H1 (cell line): ENCODE measurements at regions not wholly inside any gene's neighbourhood (a gene's known extent, or its start where the extent isn't known, plus 50 kb on each side); places are given as distances from the start of the nearest gene placed in this dataset.

Experiments used
- CTCF ChIA-PET: fragments of 300-600 bp; sonication (Branson Sonifier 250); formaldehyde crosslinking; loops from one replicate; lab custom pipeline; 2021; ENCODE audit not compliant: partially characterized antibody; lab: Charles Lee
- POLR2A ChIA-PET: fragments of 300-600 bp; sonication (Branson Sonifier 250); formaldehyde crosslinking; loops from one replicate; lab custom pipeline; 2021; ENCODE audit warnings: inconsistent platforms; ENCODE audit not compliant: partially characterized antibody; lab: Charles Lee
- DNase-seq, 2 experiments: peaks; one replicate each; pipeline versions ENCODE4 v3.0.0 to v3.0.0-alpha.2; 2010 to 2022; ENCODE audit warnings: low spot score in 2 of 2, low read depth in 1 of 2, mixed read lengths in 1 of 2
- FAIRE-seq: peaks from 2 replicates; lab custom pipeline; 2011; peaks lifted over from hg19 to GRCh38; lab: Jason Lieb, UNC
- H2AFZ ChIP-seq: 2 replicates; pipeline ENCODE4 v1.8.1; 2012; ENCODE audit warnings: low read length, inconsistent platforms
- H2AK5ac ChIP-seq: 2 replicates; pipeline ENCODE4 v1.6.1; 2013; ENCODE audit warnings: low read depth, low read length
- H2BK120ac ChIP-seq: replicated peaks from 2 replicates; pipeline ENCODE3; 2013; ENCODE audit warnings: low read depth, low read length, inconsistent platforms
- H2BK12ac ChIP-seq: 2 replicates; pipeline ENCODE4 v1.6.1; 2013; ENCODE audit warnings: low read depth, low read length
- H2BK15ac ChIP-seq: 2 replicates; pipeline ENCODE4 v1.6.1; 2013; ENCODE audit warnings: low read length
- H2BK20ac ChIP-seq: 2 replicates; pipeline ENCODE4 v1.6.1; 2013; ENCODE audit warnings: low read length
- H2BK5ac ChIP-seq: 2 replicates; pipeline ENCODE4 v1.6.1; 2013; ENCODE audit warnings: low read depth, low read length
- H3K14ac ChIP-seq: 2 replicates; pipeline ENCODE4 v1.6.1; 2013; ENCODE audit warnings: inconsistent platforms; ENCODE audit not compliant: insufficient read length
- H3K18ac ChIP-seq: 2 replicates; pipeline ENCODE4 v1.6.1; 2013; ENCODE audit warnings: low read length; ENCODE audit errors: extremely low read depth
- H3K23ac ChIP-seq: 2 replicates; pipeline ENCODE4 v1.6.1; 2013; ENCODE audit warnings: inconsistent platforms; ENCODE audit not compliant: insufficient read length
- H3K23me2 ChIP-seq: 2 replicates; pipeline ENCODE4 v1.6.1; 2013; ENCODE audit warnings: low read depth, low read length
- H3K27ac ChIP-seq: 2 replicates; pipeline ENCODE4 v1.6.1; 2011; ENCODE audit warnings: low read depth, low read length, inconsistent platforms
- H3K27me3 ChIP-seq, 4 experiments: replicated peaks in 1 of 4; 1 replicate in 1 of 4; 2 replicates in 3 of 4; pipeline versions ENCODE4 v1.6.1 to v1.8.1; 2011 to 2013; ENCODE audit warnings: low read length in 3 of 4, mild to moderate bottlenecking in 3 of 4, inconsistent platforms in 2 of 4, mixed read lengths in 2 of 4, moderate library complexity in 1 of 4; ENCODE audit not compliant: control insufficient read depth in 3 of 4, insufficient read depth in 3 of 4; ENCODE audit errors: extremely low read depth in 1 of 4
- H3K36me3 ChIP-seq, 4 experiments: 2 replicates each; pipeline versions ENCODE4 v1.6.1 to v1.8.1; 2011 to 2013; ENCODE audit warnings: mild to moderate bottlenecking in 4 of 4, low read length in 3 of 4, moderate library complexity in 2 of 4, control low read depth in 1 of 4, inconsistent platforms in 1 of 4; ENCODE audit not compliant: insufficient read depth in 4 of 4, control insufficient read depth in 2 of 4
- H3K4ac ChIP-seq: replicated peaks from 2 replicates; pipeline ENCODE3; 2013; ENCODE audit warnings: low read length, low read depth, mixed read lengths, inconsistent platforms; ENCODE audit not compliant: insufficient read length
- H3K4me1 ChIP-seq, 4 experiments: replicated peaks in 1 of 4; 1 replicate in 1 of 4; 2 replicates in 3 of 4; pipeline versions ENCODE4 v1.6.1 to v1.8.1; 2011 to 2013; ENCODE audit warnings: low read length in 3 of 4, inconsistent platforms in 2 of 4, mixed read lengths in 1 of 4; ENCODE audit not compliant: insufficient read depth in 4 of 4, control insufficient read depth in 3 of 4
- H3K4me2 ChIP-seq, 2 experiments: 2 replicates each; pipeline versions ENCODE4 v1.6.1 to v1.8.1; 2011 to 2013; ENCODE audit warnings: low read depth in 2 of 2, low read length in 2 of 2, control low read depth in 1 of 2, inconsistent platforms in 1 of 2, mild to moderate bottlenecking in 1 of 2; ENCODE audit not compliant: insufficient read depth in 1 of 2
- H3K4me3 ChIP-seq, 4 experiments: fragments of 200-600, 300-600 bp in 1 of 4; sonication (generic), shearing (Covaris generic), sonication (Bioruptor Twin) in 1 of 4; 2 replicates each; pipeline versions ENCODE4 v1.5.1 to v1.8.1; 2011 to 2016; ENCODE audit warnings: low read length in 4 of 4, low read depth in 3 of 4, control low read depth in 2 of 4, inconsistent platforms in 2 of 4, mild to moderate bottlenecking in 2 of 4, mixed read lengths in 1 of 4, moderate library complexity in 1 of 4; ENCODE audit not compliant: insufficient read depth in 2 of 4; ENCODE audit errors: extremely low read depth in 1 of 4
- H3K56ac ChIP-seq: replicated peaks from 2 replicates; pipeline ENCODE3; 2013; ENCODE audit warnings: low read depth, mild to moderate bottlenecking, mixed read lengths, low read length, inconsistent platforms; ENCODE audit not compliant: insufficient read length
- H3K79me1 ChIP-seq: 2 replicates; pipeline ENCODE4 v1.6.1; 2013; ENCODE audit warnings: low read depth, low read length, control low read depth
- H3K79me2 ChIP-seq, 2 experiments: 2 replicates each; pipeline versions ENCODE4 v1.6.1 to v1.8.1; 2012 to 2013; ENCODE audit warnings: low read length in 2 of 2, mild to moderate bottlenecking in 2 of 2, inconsistent platforms in 1 of 2; ENCODE audit not compliant: insufficient read depth in 2 of 2, control insufficient read depth in 1 of 2
- H3K9ac ChIP-seq, 4 experiments: replicated peaks in 1 of 4; 1 replicate in 1 of 4; 2 replicates in 3 of 4; pipeline versions ENCODE4 v1.6.1 to v1.8.1; 2011 to 2013; ENCODE audit warnings: low read depth in 3 of 4, low read length in 3 of 4, control low read depth in 2 of 4, mild to moderate bottlenecking in 2 of 4, moderate library complexity in 2 of 4, inconsistent platforms in 1 of 4; ENCODE audit errors: extremely low read depth in 1 of 4
- H3K9me3 ChIP-seq, 2 experiments: 2 replicates each; pipeline versions ENCODE4 v1.6.1 to v1.8.1; 2012 to 2013; ENCODE audit warnings: mild to moderate bottlenecking in 2 of 2, moderate library complexity in 2 of 2, control low read depth in 1 of 2, inconsistent platforms in 1 of 2, low read depth in 1 of 2, low read length in 1 of 2, mixed read lengths in 1 of 2; ENCODE audit not compliant: insufficient read depth in 2 of 2
- H4K20me1 ChIP-seq, 2 experiments: replicated peaks in 1 of 2; 2 replicates each; pipeline versions ENCODE3 to v1.8.1; 2011 to 2013; ENCODE audit warnings: inconsistent platforms in 2 of 2, low read length in 2 of 2, mild to moderate bottlenecking in 1 of 2; ENCODE audit not compliant: insufficient read depth in 2 of 2, control insufficient read depth in 1 of 2
- H4K5ac ChIP-seq: 2 replicates; pipeline ENCODE4 v1.6.1; 2013; ENCODE audit warnings: low read length, low read depth, mixed read lengths, inconsistent platforms; ENCODE audit not compliant: insufficient read length
- H4K8ac ChIP-seq: 2 replicates; pipeline ENCODE4 v1.8.0; 2013; ENCODE audit warnings: mild to moderate bottlenecking, moderate library complexity, low read length, inconsistent platforms; ENCODE audit not compliant: insufficient read depth; ENCODE audit errors: extremely low read depth
- H4K91ac ChIP-seq: replicated peaks from 2 replicates; pipeline ENCODE3; 2013; ENCODE audit warnings: low read length, mixed read lengths, inconsistent platforms; ENCODE audit not compliant: insufficient read length
- CHD2 ChIP-seq: IDR thresholded peaks from 2 replicates; pipeline ENCODE4 v1.6.1; 2012; ENCODE audit warnings: low read length, improper control_type of control experiment
- HDAC2 ChIP-seq, 2 experiments: fragments of 300-600 bp in 1 of 2; sonication (generic) in 1 of 2; IDR thresholded peaks; 2 replicates each; pipeline ENCODE4 v1.6.1; 2011 to 2012; ENCODE audit warnings: low read depth in 2 of 2, low read length in 2 of 2, mild to moderate bottlenecking in 2 of 2, moderate library complexity in 2 of 2, borderline replicate concordance in 1 of 2, inconsistent platforms in 1 of 2
- WGBS, 2 experiments: shearing (Covaris generic) in 1 of 2; methylation state at CpG; one replicate each; pipeline versions ENCODE4 v1.1.6 to v1.1.7; 2013 to 2015; ENCODE audit warnings: low lambda C conversion rate in 2 of 2, mixed read lengths in 2 of 2, inconsistent platforms in 1 of 2, low coverage in 1 of 2, missing lambda C conversion rate in 1 of 2; ENCODE audit not compliant: insufficient replicate concordance in 2 of 2, insufficient coverage in 1 of 2, insufficient read length in 1 of 2; ENCODE audit errors: extremely low coverage in 1 of 2, missing lambda C conversion rate in 1 of 2; 5-methylcytosine and 5-hydroxymethylcytosine counted together
- TF ChIP-seq, protein P1 (sequence below), 3 experiments: IDR thresholded peaks; 1 replicate in 2 of 3; 2 replicates in 1 of 3; pipeline versions ENCODE4 v1.5.1 to v1.6.1; 2011; ENCODE audit warnings: low read length in 3 of 3, mild to moderate bottlenecking in 3 of 3, inconsistent platforms in 2 of 3, low read depth in 1 of 3, moderate library complexity in 1 of 3; ENCODE audit not compliant: insufficient read depth in 1 of 3; ENCODE audit errors: control extremely low read depth in 1 of 3

DNA sequence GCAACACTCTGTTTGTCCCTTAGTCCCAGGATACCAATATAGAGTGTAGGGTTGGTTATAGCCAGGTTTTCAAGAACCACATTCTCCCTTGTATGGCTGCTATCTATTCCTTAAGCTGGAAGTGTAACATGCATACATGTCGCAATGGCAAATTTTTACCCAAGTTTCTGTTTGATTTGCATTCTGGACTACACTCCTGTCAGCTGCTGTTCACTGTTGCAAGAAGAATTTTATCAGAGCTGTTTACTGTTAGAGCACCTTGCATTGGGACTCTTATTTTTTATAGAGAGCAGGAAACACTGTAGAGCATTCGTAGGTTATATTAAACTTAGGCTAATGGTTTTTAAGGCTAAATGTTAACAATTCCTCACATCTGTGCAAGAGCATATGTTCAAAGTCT lies 376.0 kb upstream of the LRFN5 start:
- H3K14ac ChIP-seq: no peak overlapping the region
- H3K27ac ChIP-seq: no peak overlapping the region
- TF ChIP-seq HDAC2 (IDR thresholded peaks at IDR 0.05; ENCODE audit: borderline replicate concordance in 1 of 2, low read depth in 2 of 2, low read length in 2 of 2) (no peak), CHD2 (no peak)
- TF ChIP-seq, protein P1, sequence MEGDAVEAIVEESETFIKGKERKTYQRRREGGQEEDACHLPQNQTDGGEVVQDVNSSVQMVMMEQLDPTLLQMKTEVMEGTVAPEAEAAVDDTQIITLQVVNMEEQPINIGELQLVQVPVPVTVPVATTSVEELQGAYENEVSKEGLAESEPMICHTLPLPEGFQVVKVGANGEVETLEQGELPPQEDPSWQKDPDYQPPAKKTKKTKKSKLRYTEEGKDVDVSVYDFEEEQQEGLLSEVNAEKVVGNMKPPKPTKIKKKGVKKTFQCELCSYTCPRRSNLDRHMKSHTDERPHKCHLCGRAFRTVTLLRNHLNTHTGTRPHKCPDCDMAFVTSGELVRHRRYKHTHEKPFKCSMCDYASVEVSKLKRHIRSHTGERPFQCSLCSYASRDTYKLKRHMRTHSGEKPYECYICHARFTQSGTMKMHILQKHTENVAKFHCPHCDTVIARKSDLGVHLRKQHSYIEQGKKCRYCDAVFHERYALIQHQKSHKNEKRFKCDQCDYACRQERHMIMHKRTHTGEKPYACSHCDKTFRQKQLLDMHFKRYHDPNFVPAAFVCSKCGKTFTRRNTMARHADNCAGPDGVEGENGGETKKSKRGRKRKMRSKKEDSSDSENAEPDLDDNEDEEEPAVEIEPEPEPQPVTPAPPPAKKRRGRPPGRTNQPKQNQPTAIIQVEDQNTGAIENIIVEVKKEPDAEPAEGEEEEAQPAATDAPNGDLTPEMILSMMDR (IDR thresholded peaks at IDR 0.05; ENCODE audit: control extremely low read depth in 1 of 3, insufficient read depth in 1 of 3, low read depth in 1 of 3, low read length in 3 of 3): no peak
- no peaks in the 10 kb centered on the region for H3K9me3 ChIP-seq
- H3K79me1 ChIP-seq: no peaks in the 10 kb centered on the region
- H3K18ac ChIP-seq: no peak overlapping the region
- H3K9ac ChIP-seq: no peak overlapping the region
- no peak overlapping the region for H4K8ac ChIP-seq
- no peak for FAIRE-seq
- no peaks in the 10 kb centered on the region for H3K79me2 ChIP-seq
- no peak overlapping the region for H2BK15ac ChIP-seq
- peaks cover 0 to 1% (median 0%) of the 10 kb centered on the region in 4 experiments; a peak in 1 of 7 replicates for H3K27me3 ChIP-seq
- no peak overlapping the region for H2AFZ ChIP-seq
- CTCF ChIA-PET: no interaction called here
- no peak overlapping the region for H3K4ac ChIP-seq
- no peaks in the 10 kb centered on the region for H4K20me1 ChIP-seq
- POLR2A ChIA-PET: no interaction called here
- no peaks in the 10 kb centered on the region for H3K23me2 ChIP-seq
- no peak overlapping the region for H4K91ac ChIP-seq
- H2BK5ac ChIP-seq: no peak overlapping the region
- H2AK5ac ChIP-seq: no peak overlapping the region
- no peak overlapping the region for H3K23ac ChIP-seq
- no peak overlapping the region for H4K5ac ChIP-seq
- WGBS, 2 experiments: 92% methylated on average over 2 of the region's 2 CpGs; no CpG with 5 or more reads in 1 of the 2 experiments
- no peak overlapping the region for H2BK12ac ChIP-seq
- H3K4me3 ChIP-seq: no peak overlapping the region
- no peak overlapping the region for H3K4me2 ChIP-seq
- DNase-seq: no peak
- H3K56ac ChIP-seq: no peak overlapping the region
- no peaks in the 10 kb centered on the region for H3K36me3 ChIP-seq
- no peak overlapping the region for H2BK20ac ChIP-seq
- no peaks in the 10 kb centered on the region for H3K4me1 ChIP-seq
- no peak overlapping the region for H2BK120ac ChIP-seq
